ENCODE measurements at regions not wholly inside any gene's neighbourhood (a gene's known extent, or its start where the extent isn't known, plus 50 kb on each side); places are given as distances from the start of the nearest gene placed in this dataset.

- intact Hi-C loops (cut with micrococcal nuclease; ENCODE audit: unreplicated experiment) = no loop called here
- no peak for DNase-seq
- Histone ChIP-seq H3F3A (ENCODE audit: insufficient read depth, low read depth) (peaks cover 6% of the 10 kb centered on the region; the same call in 1 of the 2 replicates), H2AFZ (no peak overlapping the region), H3K9me2 (ENCODE audit: insufficient read depth) (no peaks in the 10 kb centered on the region), H3K9me3 (ENCODE audit: insufficient read depth, low read depth) (no peaks in the 10 kb centered on the region), H4K20me1 (ENCODE audit: insufficient read depth) (no peaks in the 10 kb centered on the region), H3K4me2 (no peak overlapping the region), H3K27ac (no peak overlapping the region), H3K79me2 (ENCODE audit: low read depth) (no peaks in the 10 kb centered on the region), H3K36me3 (ENCODE audit: low read depth) (no peaks in the 10 kb centered on the region), H3K4me3 (no peak overlapping the region), H3K27me3 (ENCODE audit: insufficient read depth, low read depth) (no peaks in the 10 kb centered on the region), H3K4me1 (replicated peaks; ENCODE audit: insufficient read depth) (peaks cover 15% of the 10 kb centered on the region)
- BruUV-seq (replicated peaks) = no TSS peak
- ChIA-PET CTCF (no interaction called here), POLR2A (ENCODE audit: unreplicated experiment) (no interaction called here)
- no peak for TF ChIP-seq CTCF (conservative IDR thresholded peaks at IDR 0.05)
- TF ChIP-seq EZH2 (IDR thresholded peaks at IDR 0.05; ENCODE audit: low read depth) = no peak
Measured at GRCh38 chr2:18503376-18504228, 56.9 kb downstream of the RDH14 start.

- CTCF ChIA-PET = no interaction called here
- Histone ChIP-seq H3K4me3 (no peak overlapping the region), H3K27ac (no peak overlapping the region)
Measured at GRCh38 chr2:18502142-18502541, 58.3 kb downstream of the RDH14 start.

GRCh38 chr2:18501729-18502128 is 58.7 kb downstream of the RDH14 start:
- ChIA-PET CTCF (no interaction called here), POLR2A (ENCODE audit: unreplicated experiment) (no interaction called here)
- no TSS peak for BruUV-seq (replicated peaks)
- Histone ChIP-seq H3K79me2 (ENCODE audit: low read depth) (no peaks in the 10 kb centered on the region), H3K27ac (no peak overlapping the region), H2AFZ (no peak overlapping the region), H3K27me3 (ENCODE audit: insufficient read depth, low read depth) (no peaks in the 10 kb centered on the region; the same call in 1 of the 2 replicates), H3K9me2 (ENCODE audit: insufficient read depth) (no peaks in the 10 kb centered on the region), H3K9me3 (ENCODE audit: insufficient read depth, low read depth) (no peaks in the 10 kb centered on the region), H3K36me3 (ENCODE audit: low read depth) (no peaks in the 10 kb centered on the region), H3K4me2 (no peak overlapping the region), H3K4me1 (replicated peaks; ENCODE audit: insufficient read depth) (peaks cover 15% of the 10 kb centered on the region), H4K20me1 (ENCODE audit: insufficient read depth) (no peaks in the 10 kb centered on the region), H3K4me3 (no peak overlapping the region), H3F3A (ENCODE audit: insufficient read depth, low read depth) (peaks cover 6% of the 10 kb centered on the region; the same call in 1 of the 2 replicates)
- TF ChIP-seq EZH2 (IDR thresholded peaks at IDR 0.05; ENCODE audit: low read depth) (no peak), CTCF (conservative IDR thresholded peaks at IDR 0.05) (no peak)
- no peak for DNase-seq
- intact Hi-C loops (cut with micrococcal nuclease; ENCODE audit: unreplicated experiment) = no loop called here

More at GRCh38 chr2:18502142-18502541, 58.3 kb downstream of the RDH14 start:
- intact Hi-C loops (cut with micrococcal nuclease; ENCODE audit: unreplicated experiment) = no loop called here
- Histone ChIP-seq H3K4me2 (no peak overlapping the region), H3K4me1 (replicated peaks; ENCODE audit: insufficient read depth) (peaks cover 15% of the 10 kb centered on the region), H3K79me2 (ENCODE audit: low read depth) (no peaks in the 10 kb centered on the region), H3K9me2 (ENCODE audit: insufficient read depth) (no peaks in the 10 kb centered on the region), H2AFZ (no peak overlapping the region), H3K9me3 (ENCODE audit: insufficient read depth, low read depth) (no peaks in the 10 kb centered on the region), H3K36me3 (ENCODE audit: low read depth) (no peaks in the 10 kb centered on the region), H3K27me3 (ENCODE audit: insufficient read depth, low read depth) (no peaks in the 10 kb centered on the region; the same call in 1 of the 2 replicates), H3F3A (ENCODE audit: insufficient read depth, low read depth) (peaks cover 6% of the 10 kb centered on the region; the same call in 1 of the 2 replicates), H4K20me1 (ENCODE audit: insufficient read depth) (no peaks in the 10 kb centered on the region)
- no TSS peak for BruUV-seq (replicated peaks)
- TF ChIP-seq CTCF (conservative IDR thresholded peaks at IDR 0.05) (no peak), EZH2 (IDR thresholded peaks at IDR 0.05; ENCODE audit: low read depth) (no peak)
- no peak for DNase-seq
- POLR2A ChIA-PET (ENCODE audit: unreplicated experiment) = no interaction called here

Measured in PC-9 (cell line).